Keratinocyte (primary cell): ENCODE measurements at regions not wholly inside any gene's neighbourhood (a gene's known extent, or its start where the extent isn't known, plus 50 kb on each side); places are given as distances from the start of the nearest gene placed in this dataset.

Experiments
- DNase-seq: peaks from one replicate; pipeline ENCODE4 v3.0.0-alpha.2; 2011; ENCODE audit warnings: low read depth, missing footprints, low spot score
- FAIRE-seq: peaks from 2 replicates; lab custom pipeline; 2011; peaks lifted over from hg19 to GRCh38; lab: Jason Lieb, UNC
- H2AFZ ChIP-seq: 2 replicates; pipeline ENCODE4 v1.6.0; 2012; ENCODE audit warnings: low read length, control low read depth, inconsistent platforms; ENCODE audit not compliant: control insufficient read depth
- H3K27ac ChIP-seq: 2 replicates; pipeline ENCODE4 v1.5.1; 2011; ENCODE audit warnings: low read length; ENCODE audit not compliant: control insufficient read depth, insufficient read depth
- H3K27me3 ChIP-seq: 3 replicates; pipeline ENCODE4 v1.6.0; 2011; ENCODE audit warnings: low read length; ENCODE audit not compliant: control insufficient read depth, insufficient read depth; ENCODE audit errors: extremely low read depth
- H3K36me3 ChIP-seq, 2 experiments: 2 replicates in 1 of 2; 3 replicates in 1 of 2; pipeline ENCODE4 v1.5.1; 2011; ENCODE audit warnings: low read length in 2 of 2, mild to moderate bottlenecking in 1 of 2; ENCODE audit not compliant: control insufficient read depth in 2 of 2, insufficient read depth in 2 of 2; ENCODE audit errors: extremely low read depth in 1 of 2
- H3K4me1 ChIP-seq: 3 replicates; pipeline ENCODE4 v1.5.1; 2011; ENCODE audit warnings: low read length; ENCODE audit not compliant: control insufficient read depth, insufficient read depth; ENCODE audit errors: extremely low read depth
- H3K4me2 ChIP-seq: 3 replicates; pipeline ENCODE4 v1.6.0; 2011; ENCODE audit warnings: low read depth, low read length; ENCODE audit not compliant: control insufficient read depth, insufficient read depth; ENCODE audit errors: extremely low read depth
- H3K4me3 ChIP-seq, 3 experiments: fragments of 200-600 bp in 1 of 3; sonication (generic) in 1 of 3; 2 replicates in 2 of 3; 3 replicates in 1 of 3; pipeline ENCODE4 v1.5.1; 2011 to 2016; ENCODE audit warnings: low read length in 3 of 3, mild to moderate bottlenecking in 3 of 3, control low read depth in 2 of 3, inconsistent platforms in 1 of 3, low read depth in 1 of 3, mixed read lengths in 1 of 3, mixed run types in 1 of 3, moderate library complexity in 1 of 3; ENCODE audit not compliant: control insufficient read depth in 2 of 3, insufficient read depth in 2 of 3; ENCODE audit errors: extremely low read depth in 1 of 3
- H3K79me2 ChIP-seq: 2 replicates; pipeline ENCODE4 v1.6.0; 2012; ENCODE audit warnings: low read length; ENCODE audit not compliant: control insufficient read depth, insufficient read depth
- H3K9ac ChIP-seq: 3 replicates; pipeline ENCODE4 v1.6.0; 2011; ENCODE audit warnings: low read length; ENCODE audit not compliant: control insufficient read depth, insufficient read depth; ENCODE audit errors: extremely low read depth
- H3K9me1 ChIP-seq: 3 replicates; pipeline ENCODE4 v1.6.0; 2011; ENCODE audit warnings: low read length; ENCODE audit not compliant: control insufficient read depth, insufficient read depth; ENCODE audit errors: extremely low read depth
- H3K9me3 ChIP-seq: 2 replicates; pipeline ENCODE4 v1.5.1; 2012; ENCODE audit warnings: low read depth, low read length; ENCODE audit not compliant: control insufficient read depth
- H4K20me1 ChIP-seq: 3 replicates; pipeline ENCODE4 v1.6.0; 2011; ENCODE audit warnings: low read length; ENCODE audit not compliant: control insufficient read depth, insufficient read depth; ENCODE audit errors: extremely low read depth
- CTCF ChIP-seq, 3 experiments: IDR thresholded peaks in 1 of 3; conservative IDR thresholded peaks in 1 of 3; optimal IDR thresholded peaks in 1 of 3; 2 replicates in 2 of 3; 3 replicates in 1 of 3; pipeline versions ENCODE3 to v1.5.1; 2011; ENCODE audit warnings: low read length in 3 of 3, mild to moderate bottlenecking in 3 of 3, moderate library complexity in 2 of 3, control low read depth in 1 of 3, inconsistent platforms in 1 of 3; ENCODE audit not compliant: insufficient read depth in 2 of 3; ENCODE audit errors: extremely low read depth in 1 of 3
- EZH2 ChIP-seq: IDR thresholded peaks from one replicate; pipeline ENCODE4 v1.6.1; 2012; ENCODE audit warnings: inconsistent platforms, mild to moderate bottlenecking, low read length, moderate library complexity
- dilution Hi-C: fragments of 300-500 bp; cut with MboI; formaldehyde crosslinking; loops from one replicate; pipeline ENCODE4 v1.7.0; 2020; ENCODE audit warnings: low sequenced_read_pairs; ENCODE audit not compliant: extremely low pct_ligation_motif_present

- no peaks in the 10 kb centered on the region for H3K9me3 ChIP-seq
- DNase-seq = no peak
- no peaks in the 10 kb centered on the region for H3K36me3 ChIP-seq
- H3K79me2 ChIP-seq = no peaks in the 10 kb centered on the region
- peaks cover 34% of the 10 kb centered on the region for H3K4me1 ChIP-seq
- H3K4me3 ChIP-seq = no peak overlapping the region
- FAIRE-seq = no peak
- dilution Hi-C loops = no loop called here
- TF ChIP-seq CTCF (optimal IDR thresholded peaks at IDR 0.05 in 1 of 3, IDR thresholded peaks at IDR 0.05 in 1 of 3, conservative IDR thresholded peaks at IDR 0.05 in 1 of 3; ENCODE audit: extremely low read depth in 1 of 3, insufficient read depth in 2 of 3, low read length in 3 of 3) (no peak), EZH2 (no peak)
- H4K20me1 ChIP-seq = no peaks in the 10 kb centered on the region
- peak overlapping the region; percentile 45 for H2AFZ ChIP-seq
- H3K9ac ChIP-seq = no peak overlapping the region
- no peaks in the 10 kb centered on the region for H3K27me3 ChIP-seq
- H3K27ac ChIP-seq = no peak overlapping the region
- no peak overlapping the region for H3K4me2 ChIP-seq
- H3K9me1 ChIP-seq = no peaks in the 10 kb centered on the region
Observed at GRCh38 chr6:25169553-25169952, 109.6 kb upstream of the CARMIL1 start.

GRCh38 chr6:25169961-25170360 is 109.2 kb upstream of the CARMIL1 start:
- Histone ChIP-seq H3K9ac (no peak overlapping the region), H3K36me3 (no peaks in the 10 kb centered on the region), H3K4me2 (no peak overlapping the region), H3K9me1 (no peaks in the 10 kb centered on the region), H3K4me1 (peaks cover 38% of the 10 kb centered on the region), H4K20me1 (no peaks in the 10 kb centered on the region), H3K27me3 (no peaks in the 10 kb centered on the region), H2AFZ (peak overlapping the region; percentile 45), H3K4me3 (no peak overlapping the region), H3K27ac (no peak overlapping the region), H3K9me3 (no peaks in the 10 kb centered on the region), H3K79me2 (no peaks in the 10 kb centered on the region)
- no peak for FAIRE-seq
- DNase-seq = no peak
- dilution Hi-C loops = no loop called here
- TF ChIP-seq CTCF (optimal IDR thresholded peaks at IDR 0.05 in 1 of 3, IDR thresholded peaks at IDR 0.05 in 1 of 3, conservative IDR thresholded peaks at IDR 0.05 in 1 of 3; ENCODE audit: extremely low read depth in 1 of 3, insufficient read depth in 2 of 3, low read length in 3 of 3) (no peak), EZH2 (no peak)
